GM12875 (cell line): ENCODE measurements at regions not wholly inside any gene's neighbourhood (a gene's known extent, or its start where the extent isn't known, plus 50 kb on each side); places are given as distances from the start of the nearest gene placed in this dataset.

Experiments
- H3K4me3 ChIP-seq: one replicate; pipeline ENCODE4 v1.5.1; 2011; ENCODE audit warnings: low read depth, low read length, control low read depth
- CTCF ChIP-seq: IDR thresholded peaks from 2 replicates; pipeline ENCODE4 v1.5.1; 2011; ENCODE audit warnings: low read depth, mild to moderate bottlenecking, control low read depth, inconsistent platforms, low read length, moderate library complexity, borderline replicate concordance; ENCODE audit not compliant: insufficient read depth

- no peak overlapping the region for H3K4me3 ChIP-seq
- TF ChIP-seq CTCF, result no peak
These were observed 339.2 kb upstream of the NECTIN3 start for GRCh38 chr3:110732420-110732819.

- no peak overlapping the region for H3K4me3 ChIP-seq
- no peak for TF ChIP-seq CTCF
These were observed 338.6 kb upstream of the NECTIN3 start for GRCh38 chr3:110733045-110733444.

- TF ChIP-seq CTCF, result no peak
These were observed 337.1 kb upstream of the NECTIN3 start for GRCh38 chr3:110734524-110734923.

GRCh38 chr3:110736332-110736731 lies 335.3 kb upstream of the NECTIN3 start:
- H3K4me3 ChIP-seq, result no peak overlapping the region
- no peak for TF ChIP-seq CTCF

More at GRCh38 chr3:110734524-110734923, 337.1 kb upstream of the NECTIN3 start:
- H3K4me3 ChIP-seq, result no peak overlapping the region

GRCh38 chr3:110738531-110738930 lies 333.1 kb upstream of the NECTIN3 start:
- no peak overlapping the region for H3K4me3 ChIP-seq
- TF ChIP-seq CTCF, result no peak

- H3K4me3 ChIP-seq, result no peak overlapping the region
- no peak for TF ChIP-seq CTCF
These were observed 329.7 kb upstream of the NECTIN3 start for GRCh38 chr3:110741891-110742290.

GRCh38 chr3:110743202-110743601 lies 328.4 kb upstream of the NECTIN3 start:
- no peak overlapping the region for H3K4me3 ChIP-seq
- TF ChIP-seq CTCF, result no peak
